ENCODE measurements at regions not wholly inside any gene's neighbourhood (a gene's known extent, or its start where the extent isn't known, plus 50 kb on each side); places are given as distances from the start of the nearest gene placed in this dataset.

- no peaks in the 10 kb centered on the region for H3K9me3 ChIP-seq (ENCODE audit: low read depth)
- peaks cover 5% of the 10 kb centered on the region for H3K4me1 ChIP-seq (ENCODE audit: low read depth)
- TF ChIP-seq CTCF (IDR thresholded peaks at IDR 0.05; ENCODE audit: low read depth, low read length): no peak
- H3K27ac ChIP-seq: no peak overlapping the region
- DNase-seq (ENCODE audit: low read depth in 1 of 2, low spot score in 1 of 2): peak in 1 of 2 donors; percentile 75
- H3K27me3 ChIP-seq: no peaks in the 10 kb centered on the region
- H3K36me3 ChIP-seq: no peaks in the 10 kb centered on the region
- H3K4me3 ChIP-seq: no peak overlapping the region
These were observed 147.2 kb upstream of the CELF4 start for GRCh38 chr18:37712776-37713175.

GRCh38 chr18:37711766-37712505 is 146.3 kb upstream of the CELF4 start:
- Histone ChIP-seq H3K4me1 (ENCODE audit: low read depth) (peaks cover 5% of the 10 kb centered on the region), H3K4me3 (no peak overlapping the region), H3K9me3 (ENCODE audit: low read depth) (no peaks in the 10 kb centered on the region), H3K36me3 (no peaks in the 10 kb centered on the region), H3K27ac (no peak overlapping the region), H3K27me3 (no peaks in the 10 kb centered on the region)
- TF ChIP-seq CTCF (IDR thresholded peaks at IDR 0.05; ENCODE audit: low read depth, low read length): no peak
- DNase-seq (ENCODE audit: low read depth in 1 of 2, low spot score in 1 of 2): peak in 1 of 2 donors; percentile 19

- Histone ChIP-seq H3K4me1 (ENCODE audit: low read depth) (peaks cover 5% of the 10 kb centered on the region), H3K27me3 (no peaks in the 10 kb centered on the region), H3K36me3 (no peaks in the 10 kb centered on the region), H3K27ac (no peak overlapping the region), H3K4me3 (no peak overlapping the region), H3K9me3 (ENCODE audit: low read depth) (no peaks in the 10 kb centered on the region)
- DNase-seq (ENCODE audit: low read depth in 1 of 2, low spot score in 1 of 2): no peak
- TF ChIP-seq CTCF (IDR thresholded peaks at IDR 0.05; ENCODE audit: low read depth, low read length): no peak
These were observed 145.1 kb upstream of the CELF4 start for GRCh38 chr18:37710726-37711125.

GRCh38 chr18:37709740-37710139 is 144.1 kb upstream of the CELF4 start:
- no peaks in the 10 kb centered on the region for H3K36me3 ChIP-seq
- no peak for DNase-seq (ENCODE audit: low read depth in 1 of 2, low spot score in 1 of 2)
- peaks cover 5% of the 10 kb centered on the region for H3K4me1 ChIP-seq (ENCODE audit: low read depth)
- H3K27ac ChIP-seq: no peak overlapping the region
- no peaks in the 10 kb centered on the region for H3K9me3 ChIP-seq (ENCODE audit: low read depth)
- no peak for TF ChIP-seq CTCF (IDR thresholded peaks at IDR 0.05; ENCODE audit: low read depth, low read length)
- no peaks in the 10 kb centered on the region for H3K27me3 ChIP-seq
- H3K4me3 ChIP-seq: no peak overlapping the region

- Histone ChIP-seq H3K27ac (no peak overlapping the region), H3K27me3 (no peaks in the 10 kb centered on the region), H3K36me3 (no peaks in the 10 kb centered on the region), H3K4me1 (ENCODE audit: low read depth) (peaks cover 2% of the 10 kb centered on the region), H3K4me3 (no peak overlapping the region), H3K9me3 (ENCODE audit: low read depth) (no peaks in the 10 kb centered on the region)
- no peak for DNase-seq (ENCODE audit: low read depth in 1 of 2, low spot score in 1 of 2)
- TF ChIP-seq CTCF (IDR thresholded peaks at IDR 0.05; ENCODE audit: low read depth, low read length): no peak
These were observed 139.4 kb upstream of the CELF4 start for GRCh38 chr18:37705016-37705415.

Data from cardiac muscle cell (in vitro differentiated cells and primary cell).